HG02943 (cell line): ENCODE measurements at regions not wholly inside any gene's neighbourhood (a gene's known extent, or its start where the extent isn't known, plus 50 kb on each side); places are given as distances from the start of the nearest gene placed in this dataset.
"Not testable (repeated sequence)": the region's sequence is repeated elsewhere in the genome, so short reads cannot be mapped to it uniquely, and the experiment has no call there.

Experiments used
- ATAC-seq: cut with Tn5 transposase; IDR thresholded peaks from one replicate; pipeline ENCODE4 v1.9.1; 2021; ENCODE audit warnings: mild to moderate bottlenecking, low read depth, moderate library complexity; ENCODE audit not compliant: unreplicated experiment

DNA sequence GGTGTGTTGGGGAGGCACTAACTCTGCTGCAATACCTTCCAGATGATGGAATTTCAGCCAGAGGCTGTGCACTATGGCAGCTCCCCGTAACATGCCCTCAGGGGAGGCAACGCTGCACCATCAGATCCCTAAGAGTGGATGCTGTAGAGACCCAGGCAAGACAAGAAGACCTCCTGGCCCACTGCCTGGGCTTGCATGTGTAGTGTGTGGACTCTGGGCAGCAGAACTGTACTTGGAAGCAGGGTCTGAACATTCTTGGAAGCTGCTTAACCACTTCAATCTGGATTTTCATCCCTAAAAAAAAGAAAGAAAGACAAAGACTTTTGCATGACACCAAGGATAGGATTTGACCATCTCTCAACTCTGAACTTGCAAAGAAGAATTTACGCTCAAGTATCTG is 297.5 kb upstream of the NRP1 start:
- no peak for ATAC-seq

DNA sequence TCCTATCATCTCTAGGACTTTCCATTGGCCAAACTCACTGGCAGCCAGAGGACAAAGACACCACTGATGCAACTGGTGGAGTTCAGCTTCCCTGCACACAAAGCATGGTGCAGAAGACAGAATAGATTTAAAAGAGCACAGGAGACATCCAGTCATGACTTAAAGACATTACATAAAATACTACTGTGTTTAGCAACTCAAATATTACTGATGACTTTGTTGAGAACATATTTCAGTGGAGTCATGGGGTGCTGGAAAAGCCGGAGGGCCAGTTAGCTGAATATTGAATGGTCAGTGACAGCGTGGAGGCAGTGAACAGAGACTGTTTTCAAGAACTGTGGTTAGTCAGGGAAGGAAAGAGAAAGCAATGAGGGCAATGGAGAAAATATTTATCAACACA is 296.3 kb upstream of the NRP1 start:
- ATAC-seq, result no peak

DNA sequence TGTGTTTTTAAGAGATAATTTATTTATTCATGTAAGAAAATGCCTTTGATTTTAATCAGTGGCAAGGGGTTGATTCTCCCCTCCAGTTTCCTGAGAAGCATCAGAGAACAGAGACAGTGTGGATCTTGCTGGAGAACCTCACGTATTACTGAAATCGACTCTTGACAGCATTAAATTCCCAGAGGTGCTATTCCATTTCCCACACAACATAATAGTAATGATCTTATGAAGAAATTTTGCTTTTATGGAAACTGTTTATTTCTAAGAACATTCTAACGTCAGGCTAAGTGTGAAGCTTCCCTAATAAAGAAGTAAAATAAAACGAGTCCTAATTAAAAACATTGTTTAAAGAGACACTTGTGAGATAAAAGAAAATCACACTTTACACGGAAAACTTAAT is 293.1 kb upstream of the NRP1 start:
- no peak for ATAC-seq

DNA sequence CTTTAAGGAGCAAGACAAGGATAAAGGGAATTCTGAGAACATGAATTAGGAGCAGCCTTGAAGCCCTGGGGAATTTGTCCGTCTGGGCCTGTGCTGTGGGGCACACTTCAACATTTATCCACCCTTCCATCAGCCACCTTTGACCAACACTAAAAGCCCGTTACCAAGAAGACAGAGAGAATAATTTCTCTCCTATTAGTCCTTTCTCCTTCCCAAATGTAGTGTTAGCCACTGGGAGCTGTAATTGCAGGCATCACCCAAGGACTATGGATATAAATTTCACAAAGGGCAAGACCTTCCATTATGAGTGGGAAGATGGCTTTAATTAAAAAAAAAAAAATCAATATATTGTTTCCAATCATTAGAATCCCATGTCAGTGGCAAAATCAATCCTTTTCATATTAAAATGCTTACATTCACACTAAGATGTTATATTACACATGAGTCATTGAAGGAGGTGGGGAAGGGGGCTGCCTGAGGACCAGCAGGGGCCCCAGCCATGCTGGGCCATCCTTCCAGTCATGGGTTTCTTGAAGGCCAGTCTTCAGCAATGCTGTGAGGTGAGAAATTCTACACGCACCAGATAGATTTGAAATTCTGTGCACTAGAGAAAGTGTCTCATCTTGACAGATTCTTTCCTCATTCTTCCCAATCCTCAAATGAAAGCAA is 292.5 kb upstream of the NRP1 start:
- ATAC-seq, result no peak

DNA sequence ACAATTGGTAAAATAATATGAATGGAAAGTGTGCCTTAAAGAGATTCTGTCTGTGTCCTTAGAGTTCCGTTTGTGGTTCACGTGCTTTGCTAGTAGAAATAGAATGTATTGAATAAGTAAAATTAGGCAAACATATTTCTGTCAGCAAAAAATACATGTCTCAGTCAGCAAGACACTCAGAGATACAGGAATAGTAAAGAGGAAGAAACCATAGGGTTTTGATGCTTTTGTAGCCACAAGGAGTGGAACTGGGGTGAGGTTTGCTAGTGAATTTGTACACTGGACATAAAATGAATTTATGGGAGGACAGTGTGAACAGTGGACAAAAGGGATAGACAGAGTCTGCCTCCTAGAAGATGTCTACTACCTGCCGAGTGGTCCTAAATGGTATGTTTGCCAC is 289.2 kb upstream of the NRP1 start:
- ATAC-seq, result no peak

DNA sequence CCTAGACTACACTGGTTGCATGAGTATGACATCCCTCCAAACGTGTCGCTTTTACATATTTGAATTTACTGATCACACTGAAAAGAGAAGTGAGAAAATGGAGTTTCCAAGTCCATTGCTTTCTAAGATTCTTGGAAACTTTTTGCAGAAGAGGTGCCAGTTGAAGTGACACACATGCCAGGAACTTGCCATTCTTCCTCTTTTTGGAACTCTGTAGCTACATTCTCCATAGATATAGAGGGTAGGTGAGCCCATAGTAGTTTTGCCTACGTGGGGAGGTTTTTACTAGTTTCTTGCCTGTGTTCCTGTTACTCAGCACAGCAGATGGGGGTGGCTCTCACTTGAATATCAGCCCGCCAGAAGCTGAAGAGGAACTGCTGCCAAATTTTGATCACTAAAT is 286.6 kb upstream of the NRP1 start:
- no peak for ATAC-seq

DNA sequence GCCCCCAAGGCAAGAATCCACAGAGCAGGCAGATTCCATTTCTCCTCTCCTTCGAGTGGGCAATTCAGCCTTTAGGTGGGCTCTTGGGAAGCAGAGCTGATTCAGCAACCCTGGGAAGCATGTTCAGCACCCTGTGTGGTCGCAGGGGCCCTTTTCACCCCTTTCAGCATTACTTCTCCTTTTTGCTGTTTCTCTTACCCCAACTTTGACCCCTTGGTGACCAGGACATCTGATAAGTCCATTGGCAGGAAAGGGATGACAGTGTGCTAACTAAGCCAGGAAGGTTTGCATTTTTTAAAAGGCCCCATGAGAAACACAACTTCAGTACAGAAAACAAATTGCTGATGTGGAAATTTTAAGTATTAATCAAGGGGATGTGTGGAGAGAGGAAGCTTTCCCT is 283.7 kb upstream of the NRP1 start:
- ATAC-seq, result no peak

DNA sequence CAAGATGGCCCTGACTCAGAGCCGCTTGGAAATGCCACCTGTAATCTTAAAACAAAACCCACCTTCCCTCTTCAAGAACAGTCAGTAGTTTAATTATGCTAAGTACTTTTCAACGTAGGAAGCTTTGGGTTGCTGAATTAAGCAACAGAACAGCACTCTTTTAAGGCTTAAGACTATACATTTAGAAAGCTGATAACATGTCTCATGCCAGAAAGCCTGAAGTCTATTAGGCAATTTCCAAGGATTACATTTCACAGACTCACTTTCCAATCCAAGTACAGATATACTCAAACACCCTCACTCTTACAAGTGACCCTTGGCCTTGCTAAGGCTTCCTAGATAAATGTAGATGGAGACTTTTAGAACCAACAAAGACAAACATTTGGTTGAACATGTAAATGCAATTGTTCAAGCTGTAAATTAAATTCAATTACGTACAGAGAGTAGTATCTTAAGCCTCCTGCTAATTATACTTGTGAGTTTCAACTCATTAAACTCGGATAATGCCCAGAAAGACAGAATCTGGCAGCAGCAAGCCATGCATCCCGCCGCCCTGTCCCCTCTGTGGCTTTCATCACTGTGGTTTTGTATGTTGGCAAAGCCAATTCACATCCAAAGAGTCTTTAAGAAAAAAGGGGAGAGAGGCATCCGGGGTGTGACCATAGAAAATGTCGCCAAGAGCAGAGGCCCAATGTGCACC is 283.1 kb upstream of the NRP1 start:
- ATAC-seq, result no peak

DNA sequence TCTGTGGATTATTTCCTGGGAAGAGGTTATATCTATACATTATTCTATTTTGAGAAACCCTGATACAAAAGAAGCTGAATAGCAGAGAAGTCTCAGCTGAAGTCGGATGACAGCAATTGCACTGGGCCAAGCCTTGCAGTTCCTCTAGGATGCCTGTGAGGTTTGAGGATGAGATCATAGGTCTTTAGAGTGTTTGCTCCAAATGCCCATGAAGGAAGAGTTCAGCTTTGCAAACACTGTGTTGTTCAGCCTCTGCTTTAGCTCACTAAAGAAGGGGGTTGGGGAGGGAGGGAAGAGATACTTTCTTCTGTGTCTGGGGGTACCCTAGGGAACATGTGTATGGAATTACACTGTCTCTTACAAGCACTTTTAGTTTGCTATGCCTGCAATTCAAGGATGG is 282.5 kb upstream of the NRP1 start:
- ATAC-seq, result no peak

DNA sequence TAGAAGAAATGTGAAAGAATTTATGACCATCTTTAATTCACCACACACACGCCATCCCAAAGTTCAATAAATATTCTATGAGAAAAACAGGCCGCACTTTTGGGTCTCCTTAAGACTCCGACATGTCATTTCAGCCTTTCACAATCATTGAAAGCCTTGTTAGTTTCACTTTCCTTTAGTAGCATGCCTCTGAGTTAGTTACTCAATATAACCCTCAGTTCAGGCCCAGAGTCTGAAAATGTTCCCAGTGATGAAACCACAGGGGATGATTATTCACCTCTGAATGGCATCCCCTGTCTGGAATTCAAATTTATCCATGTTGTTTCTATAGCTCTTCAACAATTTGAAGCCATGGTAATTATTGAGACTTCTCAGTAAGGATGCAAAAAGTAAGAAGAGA is 278.1 kb upstream of the NRP1 start:
- ATAC-seq, result no peak

DNA sequence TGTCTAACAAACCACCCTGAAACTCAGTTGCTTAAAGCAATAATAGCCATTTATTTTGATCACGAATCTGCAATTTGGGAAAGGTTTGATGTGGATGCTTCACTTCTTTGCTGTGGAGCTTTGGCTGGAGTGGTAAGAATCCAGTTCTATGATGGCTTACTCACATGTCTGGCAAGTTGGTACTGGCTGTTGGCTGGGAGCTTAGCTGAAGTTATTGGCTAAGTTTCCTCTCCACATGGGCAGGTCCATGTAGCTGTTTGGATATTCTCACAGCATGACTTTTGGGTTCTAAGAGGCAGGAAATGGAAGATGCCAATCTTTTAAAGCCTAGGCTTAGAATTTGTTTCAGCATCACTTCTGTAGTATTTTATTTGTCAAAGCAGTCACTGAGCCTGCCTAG is 277.6 kb upstream of the NRP1 start:
- ATAC-seq, result no peak

DNA sequence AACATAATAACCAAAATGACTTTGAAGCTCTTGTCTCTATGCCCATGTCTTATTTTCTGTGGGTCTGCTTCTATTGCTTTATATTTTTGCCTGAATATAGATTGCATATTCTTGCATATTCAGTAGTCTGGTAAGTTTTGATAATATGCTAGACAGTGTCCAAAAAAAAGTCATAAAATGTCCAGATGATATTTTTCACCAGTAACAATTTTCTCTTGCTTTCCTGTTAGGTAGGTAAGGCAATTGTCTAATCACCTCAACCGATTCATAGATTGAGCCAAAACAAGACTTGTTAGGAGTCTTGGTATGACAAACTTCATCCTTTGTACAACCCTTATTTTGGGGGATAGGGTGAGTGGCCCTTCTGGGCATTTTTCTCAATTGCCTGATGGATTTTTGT is 277.0 kb upstream of the NRP1 start:
- ATAC-seq, result no peak

DNA sequence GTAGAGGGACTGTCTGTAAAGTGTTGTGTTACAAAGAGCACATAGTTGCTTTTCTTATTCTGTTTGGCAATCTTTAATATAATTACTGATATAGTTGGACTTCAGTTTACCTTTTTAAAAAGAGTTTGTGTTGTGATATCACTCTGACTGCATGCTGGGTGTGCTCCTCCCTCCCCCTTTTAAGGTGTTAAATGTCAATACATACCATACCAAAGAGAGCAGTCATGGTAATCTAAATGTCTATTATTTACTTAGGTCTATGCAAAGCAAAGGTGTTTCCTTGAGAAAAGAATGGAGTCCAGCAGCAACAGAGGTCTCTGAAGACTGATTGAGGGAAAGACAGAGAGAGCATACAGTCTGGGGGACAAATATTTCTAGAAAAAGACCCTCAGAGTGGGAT is 275.1 kb upstream of the NRP1 start:
- ATAC-seq, result no peak

DNA sequence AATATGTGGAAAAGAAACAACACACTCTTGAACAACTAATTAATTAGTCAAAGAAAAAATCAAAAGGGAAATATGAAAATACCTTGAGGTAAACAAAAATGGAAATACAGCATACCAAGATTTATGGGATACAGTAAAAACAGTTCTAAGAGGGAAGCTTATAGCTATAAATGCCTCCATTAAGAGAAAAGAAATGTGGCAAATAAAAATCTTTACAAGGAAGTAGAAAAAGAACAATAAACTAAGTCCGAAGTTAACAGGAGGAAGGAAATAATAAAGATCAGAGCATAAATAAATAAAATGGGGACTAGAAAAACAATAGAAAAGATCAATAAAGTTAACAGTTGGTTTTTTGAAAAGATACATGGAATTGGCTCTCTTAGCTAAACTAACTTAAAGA is 267.8 kb upstream of the NRP1 start:
- no peak for ATAC-seq

DNA sequence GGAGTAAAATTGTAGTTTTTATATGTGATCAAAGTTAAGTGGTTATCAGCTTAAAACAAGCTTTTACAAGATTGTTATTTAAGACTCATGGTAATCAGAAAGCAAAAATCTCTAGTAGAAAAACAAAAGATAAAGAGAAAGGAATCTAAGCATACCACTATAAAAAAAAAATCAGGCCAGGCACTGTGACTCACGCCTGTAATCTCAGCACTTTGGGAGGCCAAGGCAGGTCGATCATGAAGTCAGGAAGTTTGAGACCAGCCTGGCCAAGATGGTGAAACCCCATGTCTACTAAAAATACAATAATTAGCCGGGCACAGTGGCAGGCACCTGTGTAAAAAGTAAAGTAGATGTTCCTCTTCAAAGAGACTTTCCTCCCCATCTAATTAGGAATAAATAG is 265.9 kb upstream of the NRP1 start:
- ATAC-seq, result no peak

DNA sequence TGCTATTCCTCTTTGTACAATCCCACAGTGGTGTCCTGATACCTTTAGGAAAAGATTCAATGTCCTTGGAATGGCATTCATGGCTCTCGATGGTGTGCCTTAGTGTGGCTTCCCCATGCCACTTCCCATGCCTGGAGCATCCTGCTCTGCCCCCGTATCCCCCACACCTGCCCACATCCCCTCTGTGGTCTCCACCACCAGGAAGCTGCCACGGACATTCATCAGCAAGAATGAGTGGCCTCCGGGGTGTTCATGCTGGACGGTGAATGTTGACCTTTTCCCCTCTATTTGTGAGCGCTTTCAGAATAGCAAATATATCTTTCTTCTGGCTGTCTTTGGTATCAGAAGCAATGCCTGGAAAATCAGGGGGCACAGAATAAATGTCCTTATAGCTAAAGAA is 262.0 kb upstream of the NRP1 start:
- ATAC-seq, result no peak

DNA sequence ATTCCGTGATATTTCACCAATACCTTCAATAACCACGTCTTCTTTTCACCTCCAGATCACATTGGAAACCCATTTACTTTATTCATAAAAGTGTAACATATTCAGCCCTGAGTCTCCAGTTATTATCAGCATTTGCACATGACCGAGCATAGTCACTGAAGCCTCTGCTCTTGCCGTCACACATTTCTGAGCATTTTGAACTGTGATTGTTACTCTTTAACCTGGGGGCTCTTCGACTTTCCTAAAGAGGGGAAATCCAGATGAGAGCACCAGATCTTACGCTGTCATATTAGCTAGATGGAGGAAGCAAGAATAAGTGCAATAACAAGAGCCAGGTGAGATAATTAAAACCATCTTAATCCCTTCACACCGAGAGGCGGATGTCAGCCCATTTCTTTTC is 260.0 kb upstream of the NRP1 start:
- no peak for ATAC-seq

DNA sequence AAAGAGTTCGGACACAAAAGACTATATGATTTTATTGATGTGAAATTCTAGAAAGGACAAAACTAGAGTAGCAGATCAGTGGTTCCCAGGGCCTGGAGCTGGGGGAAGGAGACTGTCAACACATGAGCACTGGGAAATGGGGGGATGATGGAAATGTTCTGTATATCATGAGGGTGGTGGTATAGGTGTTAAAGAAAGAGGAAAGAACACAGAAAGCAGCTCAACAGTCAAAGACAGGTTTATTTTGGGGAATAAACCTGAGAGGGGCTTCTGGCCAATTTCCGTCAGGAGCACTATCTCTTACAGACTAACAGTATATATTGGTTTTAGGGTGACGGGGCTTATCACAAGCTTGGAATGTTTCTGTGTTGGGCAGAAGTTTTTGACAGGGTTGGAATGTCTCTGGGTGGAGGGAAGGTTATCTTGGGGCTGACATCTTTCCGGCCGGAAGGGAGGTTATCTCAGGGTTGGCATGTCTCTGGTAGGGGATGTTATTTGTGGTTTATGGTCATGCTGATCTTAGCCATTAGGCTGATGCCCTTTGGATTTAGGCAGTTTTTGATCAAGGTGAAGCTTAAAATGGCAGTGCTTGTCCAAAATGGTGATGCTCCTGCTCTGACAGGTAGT is 254.6 kb upstream of the NRP1 start:
- ATAC-seq, result no peak

DNA sequence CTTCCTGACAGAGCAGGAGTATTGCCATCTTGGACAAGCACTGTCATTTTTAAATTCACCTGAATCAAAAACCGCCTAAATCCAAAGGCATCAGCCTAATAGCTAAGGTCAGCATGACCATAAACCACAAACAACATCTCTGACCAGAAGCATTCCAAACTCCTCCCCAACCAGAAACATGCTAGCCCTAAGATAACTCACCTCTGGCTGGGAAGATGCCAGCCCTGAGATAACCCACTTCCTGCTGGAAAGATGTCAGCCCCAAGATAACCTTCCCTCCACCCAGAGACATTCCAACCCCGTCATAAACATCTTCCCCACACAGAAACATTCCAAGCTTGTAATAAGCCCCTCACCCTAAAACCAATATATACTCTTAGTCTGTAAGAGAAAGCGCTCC is 250.1 kb upstream of the NRP1 start:
- not testable (repeated sequence) for ATAC-seq

DNA sequence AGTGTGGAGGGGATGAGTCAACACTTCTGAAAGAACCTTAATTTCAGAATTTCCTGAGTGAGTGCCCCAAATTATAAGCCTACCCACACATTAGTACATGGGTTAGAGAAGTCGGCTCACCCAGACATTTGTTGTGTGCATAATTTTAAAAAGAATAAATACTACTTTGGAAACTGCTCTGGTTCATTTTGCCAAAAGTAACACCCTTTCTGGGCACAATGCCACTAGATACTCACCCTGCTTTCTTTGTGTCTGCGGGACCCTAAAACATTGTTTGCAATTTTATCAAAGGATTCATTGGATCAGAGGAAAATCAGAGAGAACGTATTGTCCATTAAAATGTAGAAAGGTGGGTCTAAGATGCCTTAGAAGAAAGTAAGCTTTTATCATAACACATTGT is 245.5 kb upstream of the NRP1 start:
- no peak for ATAC-seq

DNA sequence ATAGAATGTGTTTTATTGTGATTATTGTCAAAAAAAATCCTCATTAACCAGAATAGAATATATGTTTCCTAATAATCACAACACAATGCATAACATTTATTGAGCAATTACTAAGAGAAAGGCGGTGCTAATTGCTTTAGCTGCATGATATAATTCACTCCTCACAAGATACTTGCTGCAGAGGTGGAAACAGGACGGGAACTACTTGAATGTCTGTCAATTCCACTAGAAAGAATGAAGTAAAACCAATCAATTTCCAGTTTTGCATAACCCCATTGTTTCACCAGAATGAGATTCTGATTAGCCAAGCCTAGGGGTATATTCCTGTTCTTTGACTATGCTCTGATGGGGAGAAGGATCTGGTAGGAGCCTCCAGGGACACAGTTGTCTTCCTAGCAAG is 239.1 kb upstream of the NRP1 start:
- no peak for ATAC-seq

DNA sequence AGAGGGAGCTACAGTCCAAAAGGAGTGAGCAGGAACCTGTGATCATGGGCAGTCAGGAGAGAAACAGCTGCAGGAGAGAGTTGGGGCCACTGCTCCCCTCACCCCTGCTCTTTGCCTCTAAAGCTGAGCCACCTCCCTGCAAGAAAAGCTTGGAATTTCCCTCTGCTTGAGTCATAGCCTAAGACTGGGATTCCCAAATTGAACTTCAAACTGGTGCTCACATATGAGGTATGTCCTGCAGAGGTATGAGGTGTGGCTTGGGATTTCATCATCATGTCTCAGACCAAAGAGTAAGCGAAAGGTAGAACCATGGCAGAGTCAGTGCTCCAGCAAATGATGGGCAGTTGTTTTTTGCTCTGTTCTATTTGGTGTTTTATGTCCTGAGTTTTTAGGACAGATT is 237.1 kb upstream of the NRP1 start:
- no peak for ATAC-seq
